Ovary (tissue), 3 donors: ENCODE measurements at regions not wholly inside any gene's neighbourhood (a gene's known extent, or its start where the extent isn't known, plus 50 kb on each side); places are given as distances from the start of the nearest gene placed in this dataset.

Source experiments
- POLR2A ChIP-seq: fragments of 450-650 bp; IDR thresholded peaks from one replicate; pipeline ENCODE4 v1.6.1; 2017; ENCODE audit warnings: antibody characterized with exemption, mild to moderate bottlenecking, moderate library complexity
- TF ChIP-seq, protein P1 (sequence below), 3 donors: fragments of 450-650 bp in 2 of 3; fragments of 200-600 bp in 1 of 3; IDR thresholded peaks; one replicate each; pipeline versions ENCODE4 v1.5.1 to v1.8.0; 2016 to 2022; ENCODE audit warnings: antibody characterized with exemption in 3 of 3, mild to moderate bottlenecking in 1 of 3
- donor health status: DM: no; HTN: no; CAD: no.

DNA sequence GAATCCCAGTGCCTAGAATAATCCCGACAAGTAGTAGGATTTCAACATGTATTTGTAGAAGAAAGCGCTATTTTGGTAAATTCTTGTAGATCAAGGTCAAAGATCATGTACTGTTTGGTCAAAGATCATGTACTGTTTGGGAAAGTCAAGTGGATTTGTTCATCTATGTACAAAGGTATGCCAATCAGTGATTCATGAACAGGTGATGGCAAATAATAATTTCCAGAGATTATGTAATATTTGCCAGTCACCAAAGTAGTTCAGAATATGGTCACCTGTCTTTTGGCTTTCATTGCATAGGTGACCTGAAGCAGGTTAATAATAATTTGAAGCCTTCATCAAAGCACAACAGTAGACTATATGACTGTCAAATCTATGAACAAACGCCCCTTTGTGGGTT is 398.2 kb downstream of the EFNA5 start:
- TF ChIP-seq, protein P1, sequence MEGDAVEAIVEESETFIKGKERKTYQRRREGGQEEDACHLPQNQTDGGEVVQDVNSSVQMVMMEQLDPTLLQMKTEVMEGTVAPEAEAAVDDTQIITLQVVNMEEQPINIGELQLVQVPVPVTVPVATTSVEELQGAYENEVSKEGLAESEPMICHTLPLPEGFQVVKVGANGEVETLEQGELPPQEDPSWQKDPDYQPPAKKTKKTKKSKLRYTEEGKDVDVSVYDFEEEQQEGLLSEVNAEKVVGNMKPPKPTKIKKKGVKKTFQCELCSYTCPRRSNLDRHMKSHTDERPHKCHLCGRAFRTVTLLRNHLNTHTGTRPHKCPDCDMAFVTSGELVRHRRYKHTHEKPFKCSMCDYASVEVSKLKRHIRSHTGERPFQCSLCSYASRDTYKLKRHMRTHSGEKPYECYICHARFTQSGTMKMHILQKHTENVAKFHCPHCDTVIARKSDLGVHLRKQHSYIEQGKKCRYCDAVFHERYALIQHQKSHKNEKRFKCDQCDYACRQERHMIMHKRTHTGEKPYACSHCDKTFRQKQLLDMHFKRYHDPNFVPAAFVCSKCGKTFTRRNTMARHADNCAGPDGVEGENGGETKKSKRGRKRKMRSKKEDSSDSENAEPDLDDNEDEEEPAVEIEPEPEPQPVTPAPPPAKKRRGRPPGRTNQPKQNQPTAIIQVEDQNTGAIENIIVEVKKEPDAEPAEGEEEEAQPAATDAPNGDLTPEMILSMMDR (IDR thresholded peaks at IDR 0.05), result no peak
- TF ChIP-seq POLR2A, result no peak
